Breast epithelium (tissue), 3 donors: ENCODE measurements at regions not wholly inside any gene's neighbourhood (a gene's known extent, or its start where the extent isn't known, plus 50 kb on each side); places are given as distances from the start of the nearest gene placed in this dataset.

ENCODE experiments used
- CTCF ChIP-seq, 3 donors: fragments of 450-650 bp; IDR thresholded peaks; one replicate each; pipeline ENCODE4 v1.5.1; 2016 to 2017; ENCODE audit warnings: antibody characterized with exemption in 3 of 3, mild to moderate bottlenecking in 3 of 3, moderate library complexity in 3 of 3
- POLR2AphosphoS5 ChIP-seq, 3 donors: sonication (generic); formaldehyde crosslinking; IDR thresholded peaks; one replicate each; pipeline ENCODE4 v1.6.1; 2017; ENCODE audit warnings: antibody characterized with exemption in 3 of 3

DNA sequence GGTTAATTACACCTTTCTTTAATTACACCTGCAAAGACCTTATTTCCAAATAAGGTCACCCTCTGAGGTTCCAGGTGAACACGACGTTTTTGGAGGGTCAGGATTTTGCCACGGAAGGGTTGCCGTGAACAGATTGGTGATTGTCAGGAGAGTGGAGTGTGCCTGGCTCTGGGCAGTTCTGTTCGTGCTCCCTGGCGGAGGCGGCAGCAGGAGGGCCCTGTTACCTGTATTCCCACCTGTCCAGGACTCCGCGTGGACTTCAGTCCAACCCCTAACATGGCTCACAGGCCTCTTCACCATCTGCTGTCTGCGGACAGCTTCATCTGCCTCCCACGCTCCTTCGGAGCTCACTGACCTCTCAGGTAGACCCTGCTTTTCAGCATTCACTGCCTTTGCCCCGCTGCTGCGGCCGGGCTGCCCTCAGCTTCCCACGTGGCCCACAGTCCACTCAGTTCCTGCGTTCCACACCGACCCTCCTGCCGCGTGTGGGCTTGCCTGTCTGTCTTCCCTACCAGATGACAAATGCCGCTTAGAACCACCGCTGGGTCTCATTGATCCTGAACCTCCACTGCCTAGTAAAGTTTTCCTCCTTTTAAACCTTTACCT, 187.5 kb upstream of the DIO3 start:
- TF ChIP-seq CTCF (IDR thresholded peaks at IDR 0.05) (no peak), POLR2AphosphoS5 (IDR thresholded peaks at IDR 0.05) (no peak)
